Neutrophil (primary cell): ENCODE measurements at regions not wholly inside any gene's neighbourhood (a gene's known extent, or its start where the extent isn't known, plus 50 kb on each side); places are given as distances from the start of the nearest gene placed in this dataset.

ENCODE experiments used
- H3K27ac ChIP-seq: fragments of 200-600 bp; sonication (generic); 2 replicates; pipeline ENCODE4 v1.5.1; 2016; ENCODE audit warnings: mild to moderate bottlenecking, moderate library complexity
- H3K27me3 ChIP-seq: fragments of 200-600 bp; sonication (generic); 2 replicates; pipeline ENCODE4 v1.6.0; 2016; ENCODE audit warnings: mild to moderate bottlenecking
- H3K36me3 ChIP-seq: fragments of 200-600 bp; sonication (generic); 2 replicates; pipeline ENCODE4 v1.5.1; 2017
- H3K4me1 ChIP-seq, 2 experiments: fragments of 200-600 bp in 1 of 2; sonication (generic) in 1 of 2; 1 replicate in 1 of 2; 2 replicates in 1 of 2; pipeline versions ENCODE4 v1.5.1 to v1.6.1; 2013 to 2016; ENCODE audit warnings: low read depth in 1 of 2, low read length in 1 of 2, mild to moderate bottlenecking in 1 of 2, moderate library complexity in 1 of 2; ENCODE audit not compliant: control insufficient read depth in 1 of 2, insufficient read depth in 1 of 2
- H3K4me3 ChIP-seq, 2 experiments: fragments of 200-600 bp in 1 of 2; sonication (generic) in 1 of 2; 1 replicate in 1 of 2; 2 replicates in 1 of 2; pipeline ENCODE4 v1.5.1; 2013 to 2016; ENCODE audit warnings: low read depth in 1 of 2, low read length in 1 of 2, mild to moderate bottlenecking in 1 of 2, moderate library complexity in 1 of 2
- H3K9me3 ChIP-seq: fragments of 200-600 bp; sonication (generic); 2 replicates; pipeline ENCODE4 v1.5.1; 2016
- TF ChIP-seq, protein P1 (sequence below): fragments of 200-600 bp; sonication (generic); IDR thresholded peaks from 2 replicates; pipeline ENCODE4 v1.5.1; 2016; ENCODE audit warnings: antibody characterized with exemption

DNA sequence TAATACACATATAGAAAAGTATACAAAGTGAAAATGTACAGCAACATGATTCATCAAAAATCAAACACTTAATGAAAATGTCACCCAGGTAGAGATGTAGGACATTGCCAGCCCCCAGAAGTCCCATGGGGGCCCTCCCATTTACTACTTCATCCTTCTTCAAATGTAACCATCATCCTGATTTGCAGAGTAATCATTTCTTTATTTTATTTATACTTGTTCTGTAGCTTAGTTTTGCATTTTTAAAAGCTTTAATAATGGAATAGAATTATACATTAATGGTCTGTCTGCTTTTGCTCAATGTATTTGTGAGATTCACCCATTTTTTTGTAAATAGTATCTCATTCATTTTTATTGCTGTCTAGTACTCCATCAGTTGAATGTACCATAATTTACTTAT lies 96.8 kb upstream of the CD55 start:
- Histone ChIP-seq H3K27me3 (no peaks in the 10 kb centered on the region), H3K36me3 (no peaks in the 10 kb centered on the region), H3K4me1 (no peaks in the 10 kb centered on the region), H3K9me3 (no peaks in the 10 kb centered on the region), H3K27ac (no peak overlapping the region), H3K4me3 (no peak overlapping the region)
- TF ChIP-seq, protein P1, sequence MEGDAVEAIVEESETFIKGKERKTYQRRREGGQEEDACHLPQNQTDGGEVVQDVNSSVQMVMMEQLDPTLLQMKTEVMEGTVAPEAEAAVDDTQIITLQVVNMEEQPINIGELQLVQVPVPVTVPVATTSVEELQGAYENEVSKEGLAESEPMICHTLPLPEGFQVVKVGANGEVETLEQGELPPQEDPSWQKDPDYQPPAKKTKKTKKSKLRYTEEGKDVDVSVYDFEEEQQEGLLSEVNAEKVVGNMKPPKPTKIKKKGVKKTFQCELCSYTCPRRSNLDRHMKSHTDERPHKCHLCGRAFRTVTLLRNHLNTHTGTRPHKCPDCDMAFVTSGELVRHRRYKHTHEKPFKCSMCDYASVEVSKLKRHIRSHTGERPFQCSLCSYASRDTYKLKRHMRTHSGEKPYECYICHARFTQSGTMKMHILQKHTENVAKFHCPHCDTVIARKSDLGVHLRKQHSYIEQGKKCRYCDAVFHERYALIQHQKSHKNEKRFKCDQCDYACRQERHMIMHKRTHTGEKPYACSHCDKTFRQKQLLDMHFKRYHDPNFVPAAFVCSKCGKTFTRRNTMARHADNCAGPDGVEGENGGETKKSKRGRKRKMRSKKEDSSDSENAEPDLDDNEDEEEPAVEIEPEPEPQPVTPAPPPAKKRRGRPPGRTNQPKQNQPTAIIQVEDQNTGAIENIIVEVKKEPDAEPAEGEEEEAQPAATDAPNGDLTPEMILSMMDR, result no peak

DNA sequence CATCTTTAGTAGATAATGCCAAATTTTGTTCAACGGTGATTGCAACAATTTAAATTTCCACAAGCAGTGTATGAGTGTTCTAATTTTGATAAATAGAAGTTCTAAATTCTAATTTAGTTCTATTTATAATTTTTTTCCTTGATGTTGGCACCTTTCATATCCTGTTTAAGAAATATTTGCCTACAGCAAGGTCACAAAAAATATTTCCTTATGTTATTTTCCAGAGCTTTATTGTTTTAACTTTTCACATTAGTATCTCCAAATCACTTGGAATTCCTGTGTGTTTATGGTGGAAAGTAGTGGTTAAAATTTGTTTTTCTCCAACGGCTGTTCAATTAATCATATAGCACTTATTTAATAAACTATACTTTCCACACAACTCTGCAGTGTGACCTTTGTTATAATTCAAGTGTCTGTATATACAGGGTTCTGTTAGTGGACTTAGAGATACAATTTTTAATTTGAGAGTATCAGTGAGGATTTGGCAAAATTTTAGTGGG lies 94.3 kb upstream of the CD55 start:
- TF ChIP-seq, protein P1, result no peak

DNA sequence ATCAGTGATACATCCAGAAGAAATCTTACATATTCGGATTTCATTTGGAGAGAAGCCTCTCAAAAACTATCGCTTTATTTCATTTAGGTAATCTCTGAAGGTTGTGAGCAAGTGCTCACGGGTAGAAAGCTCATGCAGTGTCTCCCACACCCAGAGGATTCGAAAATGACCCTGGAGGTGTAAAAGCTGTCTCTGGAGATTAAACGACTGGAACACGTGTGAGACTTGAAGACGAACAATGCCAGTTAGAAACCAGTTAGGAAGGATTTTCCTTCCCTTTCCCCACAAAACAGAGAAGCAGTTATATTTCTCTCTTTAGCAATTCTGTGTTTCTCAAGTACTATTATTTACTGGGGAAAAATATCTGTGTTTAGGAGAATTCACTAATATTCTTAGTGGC lies 92.5 kb upstream of the CD55 start:
- no peaks in the 10 kb centered on the region for H3K36me3 ChIP-seq
- no peaks in the 10 kb centered on the region for H3K4me1 ChIP-seq
- no peaks in the 10 kb centered on the region for H3K27me3 ChIP-seq
- no peaks in the 10 kb centered on the region for H3K9me3 ChIP-seq
- H3K4me3 ChIP-seq, result no peak overlapping the region
- no peak overlapping the region for H3K27ac ChIP-seq
- TF ChIP-seq, protein P1, result no peak

More for the DNA sequence above, 94.3 kb upstream of the CD55 start:
- no peak overlapping the region for H3K4me3 ChIP-seq
- H3K9me3 ChIP-seq, result no peaks in the 10 kb centered on the region
- no peaks in the 10 kb centered on the region for H3K36me3 ChIP-seq
- H3K27ac ChIP-seq, result no peak overlapping the region
- H3K27me3 ChIP-seq, result no peaks in the 10 kb centered on the region
- H3K4me1 ChIP-seq, result no peaks in the 10 kb centered on the region

DNA sequence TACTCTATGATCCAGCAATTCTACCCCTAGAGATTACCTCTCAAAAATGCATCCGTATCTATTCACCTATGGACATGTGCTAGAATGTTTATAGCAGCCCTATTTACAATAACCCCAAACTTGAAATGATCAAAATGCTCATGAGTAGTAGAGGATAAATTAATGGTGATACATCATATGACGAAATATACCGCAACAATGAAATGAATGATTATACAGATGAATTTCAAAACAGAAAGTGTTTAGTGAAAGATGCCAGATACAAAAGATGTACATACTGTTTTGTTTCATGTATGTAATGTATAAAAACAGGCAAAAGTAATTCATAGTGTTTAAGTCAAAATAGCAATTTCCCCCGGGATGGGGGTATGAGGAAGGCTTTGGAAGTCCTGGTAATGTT lies 91.0 kb upstream of the CD55 start:
- Histone ChIP-seq H3K4me1 (no peaks in the 10 kb centered on the region), H3K36me3 (no peaks in the 10 kb centered on the region), H3K9me3 (no peaks in the 10 kb centered on the region), H3K27me3 (no peaks in the 10 kb centered on the region), H3K4me3 (no peak overlapping the region), H3K27ac (no peak overlapping the region)
- TF ChIP-seq, protein P1, result no peak

DNA sequence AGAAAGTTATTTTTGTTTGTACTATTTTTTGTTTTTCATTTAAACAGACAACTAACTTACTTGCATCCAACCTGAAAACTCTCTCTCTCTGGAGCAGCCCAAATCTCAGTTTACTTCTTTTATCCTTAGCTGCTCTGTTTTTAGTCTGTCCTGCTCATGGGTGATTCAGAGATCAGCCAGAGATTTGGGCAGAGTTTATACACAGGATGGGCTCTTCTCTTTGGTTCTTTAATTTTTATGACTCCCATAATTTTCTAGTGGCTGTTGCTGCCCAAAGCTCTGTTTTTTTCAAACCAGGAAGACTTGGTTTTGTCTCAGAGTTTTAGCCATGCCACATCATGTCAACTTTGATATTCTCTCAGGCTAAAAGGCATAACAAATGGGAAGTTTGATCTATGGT lies 86.8 kb upstream of the CD55 start:
- Histone ChIP-seq H3K27me3 (no peaks in the 10 kb centered on the region), H3K9me3 (no peaks in the 10 kb centered on the region), H3K4me1 (no peaks in the 10 kb centered on the region), H3K27ac (no peak overlapping the region), H3K36me3 (no peaks in the 10 kb centered on the region), H3K4me3 (no peak overlapping the region)
- TF ChIP-seq, protein P1, result no peak

DNA sequence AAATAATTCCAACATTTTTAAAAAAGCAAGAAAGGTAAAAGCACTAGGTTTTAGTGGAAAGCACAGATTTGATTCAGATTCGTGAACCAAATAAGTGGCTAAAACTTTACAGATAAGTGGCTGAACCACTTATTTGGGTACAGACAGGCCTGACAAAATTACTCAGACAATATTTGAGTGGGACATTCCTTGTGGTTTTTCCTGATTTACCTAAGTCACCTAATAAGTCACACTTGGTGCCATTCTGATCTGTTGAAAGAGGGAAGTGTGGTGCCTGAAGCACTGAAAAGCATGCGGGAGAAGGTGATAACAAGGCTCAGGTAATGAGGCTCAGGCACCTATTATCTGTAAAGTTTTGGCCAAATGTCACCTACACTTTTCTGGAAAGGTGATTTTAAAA lies 81.6 kb upstream of the CD55 start:
- Histone ChIP-seq H3K4me3 (no peak overlapping the region), H3K36me3 (no peaks in the 10 kb centered on the region), H3K27ac (no peak overlapping the region), H3K27me3 (peaks cover 19% of the 10 kb centered on the region), H3K9me3 (no peaks in the 10 kb centered on the region), H3K4me1 (no peaks in the 10 kb centered on the region)
- TF ChIP-seq, protein P1, result no peak
